ENCODE measurements at regions not wholly inside any gene's neighbourhood (a gene's known extent, or its start where the extent isn't known, plus 50 kb on each side); places are given as distances from the start of the nearest gene placed in this dataset.
"Not testable (repeated sequence)": the region's sequence is repeated elsewhere in the genome, so short reads cannot be mapped to it uniquely, and the experiment has no call there.

DNA sequence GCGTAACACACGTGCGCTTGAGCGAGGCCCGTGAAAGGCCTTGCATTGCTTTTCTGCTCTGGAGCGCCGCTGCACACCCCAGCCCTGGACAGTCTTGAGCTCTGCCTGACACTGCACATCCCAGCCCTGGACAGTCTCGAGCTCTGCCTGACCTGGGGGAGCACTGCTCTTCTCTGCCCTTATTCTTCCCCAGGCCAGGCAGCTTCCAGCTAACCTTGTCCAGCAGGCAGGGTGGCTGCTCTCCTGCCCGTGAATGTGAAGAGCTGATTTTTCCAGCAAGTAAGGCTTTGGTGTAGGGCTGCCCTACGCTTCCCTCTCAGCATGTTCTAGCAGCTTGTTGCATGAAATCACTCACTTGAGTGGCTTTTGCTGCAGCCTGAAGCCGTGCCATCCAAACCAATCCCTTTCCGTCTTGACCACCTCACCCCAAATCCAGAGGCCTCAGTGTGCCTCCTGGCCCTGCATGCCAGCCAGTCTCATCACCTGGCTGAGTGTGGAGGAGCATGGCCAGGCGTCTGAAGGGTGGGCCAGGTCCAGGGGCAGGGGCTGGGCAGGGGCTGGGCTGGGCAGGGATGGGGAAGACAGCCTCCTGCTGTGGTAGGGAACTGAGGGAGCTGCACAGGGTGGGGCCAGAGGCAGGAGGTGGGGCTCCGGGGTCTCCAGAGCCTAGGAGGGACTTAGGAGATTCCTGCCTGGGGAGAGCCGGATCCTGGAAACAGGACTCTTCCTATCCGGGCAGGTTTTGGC lies 89.5 kb upstream of the B3GAT1 start:
- peaks cover 8% of the 10 kb centered on the region for H3K4me1 Mint-ChIP-seq
- H3K36me3 Mint-ChIP-seq (ENCODE audit: low read depth), result no peaks in the 10 kb centered on the region

DNA sequence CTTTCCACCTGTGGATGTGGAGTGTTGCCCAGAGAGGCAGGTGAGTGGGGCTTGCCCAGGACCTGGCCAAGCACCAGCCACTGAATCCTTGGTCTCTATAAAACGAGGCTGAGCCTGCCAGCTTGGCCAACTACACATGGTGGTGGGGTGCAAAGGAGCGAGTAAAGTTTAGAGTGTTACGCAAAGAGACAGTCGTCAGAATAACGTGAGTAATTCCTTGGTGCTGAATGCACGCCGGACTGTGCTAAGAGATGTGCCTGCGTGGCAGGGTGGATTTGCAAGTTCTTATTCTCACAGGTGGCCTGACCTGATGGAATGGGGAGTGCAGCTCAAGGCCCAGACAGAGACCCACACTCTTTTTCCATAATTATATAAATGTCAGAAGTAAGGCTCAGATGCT lies 88.6 kb upstream of the B3GAT1 start:
- Mint-ChIP-seq H3K9me3 (peaks cover 12% of the 10 kb centered on the region), H3K4me3 (no peak overlapping the region), H3K27ac (no peak overlapping the region), H3K27me3 (ENCODE audit: low read depth) (peaks cover 46% of the 10 kb centered on the region), H3K4me1 (peaks cover 2% of the 10 kb centered on the region), H3K36me3 (ENCODE audit: low read depth) (no peaks in the 10 kb centered on the region)
- no peak for TF ChIP-seq CTCF (IDR thresholded peaks at IDR 0.05; ENCODE audit: unreplicated experiment in 3 of 3)

More for the DNA sequence above, 89.5 kb upstream of the B3GAT1 start:
- H3K9me3 Mint-ChIP-seq, result peaks cover 6% of the 10 kb centered on the region
- TF ChIP-seq CTCF (IDR thresholded peaks at IDR 0.05; ENCODE audit: unreplicated experiment in 3 of 3), result no peak
- no peak overlapping the region for H3K27ac Mint-ChIP-seq
- H3K4me3 Mint-ChIP-seq, result no peak overlapping the region
- H3K27me3 Mint-ChIP-seq (ENCODE audit: low read depth), result peaks cover 52% of the 10 kb centered on the region

DNA sequence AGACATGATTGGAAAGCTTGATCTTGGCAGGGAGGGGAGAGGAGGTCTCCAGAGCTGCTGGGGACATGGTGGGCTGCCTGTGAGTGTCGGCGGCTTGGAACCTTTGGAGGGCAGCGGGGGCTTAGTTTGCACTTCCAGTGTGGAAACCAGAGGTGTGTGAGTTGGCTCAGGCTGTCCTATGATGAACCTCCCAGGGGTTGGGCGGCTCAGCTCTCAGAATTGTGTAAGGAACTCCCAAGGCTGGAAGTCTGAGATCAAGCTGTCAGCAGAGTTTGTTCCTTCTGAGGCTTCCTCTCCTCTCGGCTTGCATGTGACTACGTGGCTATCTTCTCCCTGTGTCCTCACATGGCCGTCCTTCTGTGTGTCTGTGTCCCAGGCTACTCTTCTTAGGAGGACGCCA lies 87.9 kb upstream of the B3GAT1 start:
- no peak overlapping the region for H3K27ac Mint-ChIP-seq
- TF ChIP-seq CTCF (IDR thresholded peaks at IDR 0.05; ENCODE audit: unreplicated experiment in 3 of 3), result no peak
- H3K27me3 Mint-ChIP-seq (ENCODE audit: low read depth), result peaks cover 45% of the 10 kb centered on the region
- no peaks in the 10 kb centered on the region for H3K4me1 Mint-ChIP-seq
- peaks cover 17% of the 10 kb centered on the region for H3K9me3 Mint-ChIP-seq
- H3K36me3 Mint-ChIP-seq (ENCODE audit: low read depth), result no peaks in the 10 kb centered on the region
- H3K4me3 Mint-ChIP-seq, result no peak overlapping the region

GRCh38 chr11:134498326-134499139 lies 86.5 kb upstream of the B3GAT1 start:
- Mint-ChIP-seq H3K36me3 (ENCODE audit: low read depth) (no peaks in the 10 kb centered on the region), H3K4me1 (no peaks in the 10 kb centered on the region), H3K27me3 (ENCODE audit: low read depth) (peaks cover 37% of the 10 kb centered on the region), H3K4me3 (no peak overlapping the region), H3K9me3 (peaks cover 20% of the 10 kb centered on the region), H3K27ac (no peak overlapping the region)
- no peak for TF ChIP-seq CTCF (IDR thresholded peaks at IDR 0.05; ENCODE audit: unreplicated experiment in 3 of 3)

GRCh38 chr11:134497586-134497985 lies 85.5 kb upstream of the B3GAT1 start:
- Mint-ChIP-seq H3K36me3 (ENCODE audit: low read depth) (no peaks in the 10 kb centered on the region), H3K9me3 (peaks cover 20% of the 10 kb centered on the region), H3K27me3 (ENCODE audit: low read depth) (peaks cover 33% of the 10 kb centered on the region), H3K27ac (no peak overlapping the region), H3K4me1 (no peaks in the 10 kb centered on the region), H3K4me3 (no peak overlapping the region)
- no peak for TF ChIP-seq CTCF (IDR thresholded peaks at IDR 0.05; ENCODE audit: unreplicated experiment in 3 of 3)

- H3K36me3 Mint-ChIP-seq (ENCODE audit: low read depth); H3K4me3 Mint-ChIP-seq; H3K27ac Mint-ChIP-seq; H3K4me1 Mint-ChIP-seq: not testable (repeated sequence)
- H3K9me3 Mint-ChIP-seq, result peaks cover 20% of the 10 kb centered on the region
- H3K27me3 Mint-ChIP-seq (ENCODE audit: low read depth), result peaks cover 31% of the 10 kb centered on the region
These were observed 84.0 kb upstream of the B3GAT1 start for GRCh38 chr11:134496058-134496457.

GRCh38 chr11:134494395-134494794 lies 82.4 kb upstream of the B3GAT1 start:
- H3K36me3 Mint-ChIP-seq (ENCODE audit: low read depth); H3K4me1 Mint-ChIP-seq; H3K27ac Mint-ChIP-seq; H3K4me3 Mint-ChIP-seq: not testable (repeated sequence)
- H3K9me3 Mint-ChIP-seq, result peaks cover 20% of the 10 kb centered on the region
- peaks cover 32% of the 10 kb centered on the region for H3K27me3 Mint-ChIP-seq (ENCODE audit: low read depth)

DNA sequence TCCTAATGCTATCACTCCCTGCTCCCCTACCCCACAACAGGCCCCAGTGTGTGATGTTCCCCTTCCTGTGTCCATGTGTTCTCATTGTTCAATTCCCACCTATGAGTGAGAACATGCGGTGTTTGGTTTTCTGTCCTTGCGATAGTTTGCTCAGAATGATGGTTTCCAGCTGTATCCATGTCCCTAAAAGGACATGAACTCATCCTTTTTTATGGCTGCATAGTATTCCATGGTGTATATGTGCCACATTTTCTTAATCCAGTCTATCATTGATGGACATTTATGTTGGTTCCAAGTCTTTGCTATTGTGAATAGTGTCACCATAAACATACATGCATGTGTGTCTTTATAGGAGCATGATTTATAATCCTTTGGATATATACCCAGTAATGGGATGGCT lies 80.4 kb upstream of the B3GAT1 start:
- not testable (repeated sequence) for H3K4me3 Mint-ChIP-seq; H3K36me3 Mint-ChIP-seq (ENCODE audit: low read depth); H3K27ac Mint-ChIP-seq; H3K4me1 Mint-ChIP-seq
- H3K9me3 Mint-ChIP-seq, result peaks cover 20% of the 10 kb centered on the region
- H3K27me3 Mint-ChIP-seq (ENCODE audit: low read depth), result peaks cover 49% of the 10 kb centered on the region

Measured in nephron (organoid).